ENCODE measurements at regions not wholly inside any gene's neighbourhood (a gene's known extent, or its start where the extent isn't known, plus 50 kb on each side); places are given as distances from the start of the nearest gene placed in this dataset.
"Not testable (repeated sequence)": the region's sequence is repeated elsewhere in the genome, so short reads cannot be mapped to it uniquely, and the experiment has no call there.

- H3K9me3 Mint-ChIP-seq, result peaks cover 41% of the 10 kb centered on the region
- H3K4me1 Mint-ChIP-seq, H3K4me3 Mint-ChIP-seq, CTCF ChIA-PET, H3K27ac Mint-ChIP-seq, DNase-seq, H3K36me3 Mint-ChIP-seq, H3K27me3 Mint-ChIP-seq: not testable (repeated sequence)
These were observed 4772.6 kb upstream of the OR11H1 start for GRCh38 chr22:10755350-10755749.

DNA sequence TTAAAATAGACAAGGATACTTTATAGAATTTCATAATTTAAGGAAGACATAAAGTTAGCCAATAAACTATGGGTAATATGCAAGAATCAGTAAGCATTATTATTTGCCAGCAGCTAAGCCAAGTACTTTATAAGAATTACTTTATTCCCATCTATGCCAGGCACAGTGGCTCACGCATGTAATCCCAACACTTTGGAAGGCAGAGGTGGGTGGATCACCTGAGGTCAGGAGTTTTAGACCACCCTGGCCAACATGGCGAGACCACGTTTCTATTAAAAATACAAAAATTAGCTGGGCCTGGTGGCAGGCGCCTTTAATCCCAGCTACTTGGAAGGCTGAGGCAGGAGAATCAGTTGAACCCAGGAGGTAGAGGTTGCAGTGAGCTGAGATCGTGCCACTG, 4767.6 kb upstream of the OR11H1 start:
- H3K27me3 Mint-ChIP-seq, H3K36me3 Mint-ChIP-seq, CTCF ChIA-PET: not testable (repeated sequence)

GRCh38 chr22:10766320-10766719, 4761.7 kb upstream of the OR11H1 start:
- H3K36me3 Mint-ChIP-seq, H3K4me1 Mint-ChIP-seq, H3K4me3 Mint-ChIP-seq, H3K27me3 Mint-ChIP-seq, CTCF ChIA-PET, H3K27ac Mint-ChIP-seq, DNase-seq: not testable (repeated sequence)
- H3K9me3 Mint-ChIP-seq, result peaks cover 43% of the 10 kb centered on the region

More for the DNA sequence above, 4767.6 kb upstream of the OR11H1 start:
- H3K27ac Mint-ChIP-seq, DNase-seq, H3K4me3 Mint-ChIP-seq, H3K4me1 Mint-ChIP-seq: not testable (repeated sequence)
- H3K9me3 Mint-ChIP-seq, result peaks cover 42% of the 10 kb centered on the region

DNA sequence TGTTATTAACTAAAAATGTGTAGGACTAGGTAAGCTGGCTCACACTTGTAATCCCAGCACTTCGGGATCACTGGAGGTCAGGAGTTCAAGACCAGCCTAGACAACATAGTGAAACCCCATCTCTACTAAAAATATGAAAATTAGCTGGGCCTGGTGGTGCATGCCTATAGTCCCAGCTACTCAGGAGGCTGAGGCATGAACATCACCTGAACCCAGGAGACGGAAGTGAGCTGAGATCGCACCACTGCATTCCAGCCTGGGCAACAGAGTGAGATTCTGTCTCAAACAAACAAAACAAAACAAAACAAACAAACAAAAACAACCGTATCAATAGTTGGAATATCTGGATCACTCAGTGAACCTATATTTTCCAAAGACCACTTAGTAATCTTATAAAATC, 4759.1 kb upstream of the OR11H1 start:
- H3K27ac Mint-ChIP-seq, DNase-seq, H3K4me3 Mint-ChIP-seq, CTCF ChIA-PET, H3K4me1 Mint-ChIP-seq, H3K27me3 Mint-ChIP-seq, H3K36me3 Mint-ChIP-seq: not testable (repeated sequence)
- H3K9me3 Mint-ChIP-seq, result peaks cover 46% of the 10 kb centered on the region

GRCh38 chr22:10771744-10772143, 4756.2 kb upstream of the OR11H1 start:
- not testable (repeated sequence) for DNase-seq

GRCh38 chr22:10773341-10773740, 4754.7 kb upstream of the OR11H1 start:
- peaks cover 60% of the 10 kb centered on the region for H3K9me3 Mint-ChIP-seq
- not testable (repeated sequence) for H3K4me1 Mint-ChIP-seq, H3K27me3 Mint-ChIP-seq

More at GRCh38 chr22:10771744-10772143, 4756.2 kb upstream of the OR11H1 start:
- H3K27ac Mint-ChIP-seq, H3K27me3 Mint-ChIP-seq, H3K4me1 Mint-ChIP-seq, H3K36me3 Mint-ChIP-seq, H3K4me3 Mint-ChIP-seq, CTCF ChIA-PET: not testable (repeated sequence)
- peaks cover 56% of the 10 kb centered on the region for H3K9me3 Mint-ChIP-seq

GRCh38 chr22:10775601-10776357, 4752.2 kb upstream of the OR11H1 start:
- H3K9me3 Mint-ChIP-seq, result peaks cover 66% of the 10 kb centered on the region
- CTCF ChIA-PET, H3K36me3 Mint-ChIP-seq, DNase-seq, H3K27ac Mint-ChIP-seq, H3K4me3 Mint-ChIP-seq, H3K27me3 Mint-ChIP-seq, H3K4me1 Mint-ChIP-seq: not testable (repeated sequence)

More at GRCh38 chr22:10773341-10773740, 4754.7 kb upstream of the OR11H1 start:
- H3K36me3 Mint-ChIP-seq, H3K4me3 Mint-ChIP-seq, CTCF ChIA-PET, DNase-seq, H3K27ac Mint-ChIP-seq: not testable (repeated sequence)

DNA sequence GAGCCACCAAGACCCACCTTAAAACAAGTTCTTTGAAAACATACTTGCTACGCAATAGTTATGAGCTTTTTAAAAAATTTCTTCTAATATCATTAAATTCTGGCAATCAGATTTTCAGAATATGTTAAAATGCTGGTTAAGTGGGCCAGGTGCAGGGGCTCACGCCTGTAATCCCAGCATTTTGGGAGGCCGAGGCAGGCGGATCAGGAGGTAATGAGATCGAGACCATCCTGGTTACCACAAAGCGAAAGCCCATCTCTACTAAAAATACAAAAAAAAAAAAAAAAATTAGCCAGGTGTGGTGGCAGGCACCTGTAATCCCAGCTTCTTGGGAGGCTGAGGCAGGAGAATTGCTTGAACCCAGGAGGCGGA, 4751.6 kb upstream of the OR11H1 start:
- CTCF ChIA-PET, H3K27me3 Mint-ChIP-seq, H3K4me3 Mint-ChIP-seq, H3K27ac Mint-ChIP-seq, H3K36me3 Mint-ChIP-seq, DNase-seq, H3K4me1 Mint-ChIP-seq: not testable (repeated sequence)
- peaks cover 67% of the 10 kb centered on the region for H3K9me3 Mint-ChIP-seq

- CTCF ChIA-PET, H3K4me1 Mint-ChIP-seq, H3K36me3 Mint-ChIP-seq, H3K27me3 Mint-ChIP-seq, H3K4me3 Mint-ChIP-seq, H3K27ac Mint-ChIP-seq, DNase-seq: not testable (repeated sequence)
- peaks cover 72% of the 10 kb centered on the region for H3K9me3 Mint-ChIP-seq
These were observed 4750.3 kb upstream of the OR11H1 start for GRCh38 chr22:10777733-10778132.

GRCh38 chr22:10778296-10778814, 4749.6 kb upstream of the OR11H1 start:
- Mint-ChIP-seq H3K27ac (no peak overlapping the region), H3K9me3 (peaks cover 71% of the 10 kb centered on the region)

GRCh38 chr22:10779200-10779599, 4748.8 kb upstream of the OR11H1 start:
- CTCF ChIA-PET, H3K4me3 Mint-ChIP-seq, DNase-seq, H3K27ac Mint-ChIP-seq, H3K4me1 Mint-ChIP-seq, H3K27me3 Mint-ChIP-seq, H3K36me3 Mint-ChIP-seq: not testable (repeated sequence)
- peaks cover 74% of the 10 kb centered on the region for H3K9me3 Mint-ChIP-seq

More at GRCh38 chr22:10778296-10778814, 4749.6 kb upstream of the OR11H1 start:
- CTCF ChIA-PET, result no interaction called here
- no peak for DNase-seq
- H3K27me3 Mint-ChIP-seq, result no peaks in the 10 kb centered on the region
- no peak overlapping the region for H3K4me3 Mint-ChIP-seq
- no peaks in the 10 kb centered on the region for H3K36me3 Mint-ChIP-seq
- H3K4me1 Mint-ChIP-seq, result no peaks in the 10 kb centered on the region

DNA sequence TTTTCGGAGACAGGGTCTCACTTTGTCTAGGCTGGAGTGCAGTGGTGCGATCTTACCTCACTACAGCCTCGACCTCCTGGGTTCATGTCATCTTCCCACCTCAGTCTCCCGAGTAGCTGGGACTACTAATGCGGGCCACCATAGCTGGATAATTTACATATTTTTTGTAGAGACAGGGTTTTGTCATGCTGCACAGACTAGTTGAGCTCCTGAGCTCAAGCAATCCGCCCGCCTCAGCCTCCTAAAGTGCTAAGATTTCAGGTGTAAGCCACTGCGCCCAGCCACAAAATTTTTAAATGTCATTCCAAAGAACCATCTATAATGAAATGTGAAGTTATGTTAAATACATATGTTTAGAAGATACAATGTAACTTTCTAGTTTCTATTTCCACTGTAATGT, 4747.7 kb upstream of the OR11H1 start:
- Mint-ChIP-seq H3K27ac (no peak overlapping the region), H3K4me3 (no peak overlapping the region), H3K27me3 (no peaks in the 10 kb centered on the region), H3K4me1 (no peaks in the 10 kb centered on the region), H3K9me3 (peaks cover 69% of the 10 kb centered on the region), H3K36me3 (no peaks in the 10 kb centered on the region)
- CTCF ChIA-PET, result no interaction called here
- no peak for DNase-seq

GRCh38 chr22:10781571-10782403, 4746.2 kb upstream of the OR11H1 start:
- CTCF ChIA-PET, result no interaction called here
- Mint-ChIP-seq H3K9me3 (peaks cover 57% of the 10 kb centered on the region), H3K27me3 (no peaks in the 10 kb centered on the region), H3K4me3 (no peak overlapping the region), H3K27ac (no peak overlapping the region), H3K4me1 (no peaks in the 10 kb centered on the region), H3K36me3 (no peaks in the 10 kb centered on the region)
- DNase-seq, result no peak

Measured in activated naive CD4-positive, alpha-beta T cell treated with anti-CD3 and anti-CD28 coated beads, Interleukin-2, amount 10 ng/mL, durations not matched to agents 7 days and 5 days (primary cell).